ENCODE measurements at regions not wholly inside any gene's neighbourhood (a gene's known extent, or its start where the extent isn't known, plus 50 kb on each side); places are given as distances from the start of the nearest gene placed in this dataset.

DNA sequence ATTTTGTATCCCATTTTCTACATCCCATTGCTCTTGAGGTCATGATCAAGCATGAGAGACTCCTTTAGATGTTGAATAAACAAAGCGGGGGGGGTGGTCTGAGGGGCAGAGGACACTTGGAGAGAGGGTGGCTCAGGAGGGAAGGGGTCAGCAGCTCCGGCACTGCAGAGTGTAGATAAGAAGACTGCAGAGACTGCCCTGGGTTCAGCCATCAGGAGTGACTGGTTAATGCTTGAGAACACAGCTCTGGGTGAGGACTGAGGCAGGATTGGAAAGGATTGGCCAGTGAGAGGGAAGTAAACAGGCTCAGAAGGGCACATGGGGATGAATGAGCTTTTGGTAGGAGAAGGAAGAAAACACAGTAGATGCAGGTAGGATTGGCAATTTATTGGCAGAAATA lies 205.3 kb upstream of the CNR1 start:
- TF ChIP-seq POLR2A (IDR thresholded peaks at IDR 0.05), result no peak
- TF ChIP-seq, protein P1, sequence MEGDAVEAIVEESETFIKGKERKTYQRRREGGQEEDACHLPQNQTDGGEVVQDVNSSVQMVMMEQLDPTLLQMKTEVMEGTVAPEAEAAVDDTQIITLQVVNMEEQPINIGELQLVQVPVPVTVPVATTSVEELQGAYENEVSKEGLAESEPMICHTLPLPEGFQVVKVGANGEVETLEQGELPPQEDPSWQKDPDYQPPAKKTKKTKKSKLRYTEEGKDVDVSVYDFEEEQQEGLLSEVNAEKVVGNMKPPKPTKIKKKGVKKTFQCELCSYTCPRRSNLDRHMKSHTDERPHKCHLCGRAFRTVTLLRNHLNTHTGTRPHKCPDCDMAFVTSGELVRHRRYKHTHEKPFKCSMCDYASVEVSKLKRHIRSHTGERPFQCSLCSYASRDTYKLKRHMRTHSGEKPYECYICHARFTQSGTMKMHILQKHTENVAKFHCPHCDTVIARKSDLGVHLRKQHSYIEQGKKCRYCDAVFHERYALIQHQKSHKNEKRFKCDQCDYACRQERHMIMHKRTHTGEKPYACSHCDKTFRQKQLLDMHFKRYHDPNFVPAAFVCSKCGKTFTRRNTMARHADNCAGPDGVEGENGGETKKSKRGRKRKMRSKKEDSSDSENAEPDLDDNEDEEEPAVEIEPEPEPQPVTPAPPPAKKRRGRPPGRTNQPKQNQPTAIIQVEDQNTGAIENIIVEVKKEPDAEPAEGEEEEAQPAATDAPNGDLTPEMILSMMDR (IDR thresholded peaks at IDR 0.05), result no peak

Measured in thyroid gland (tissue), 4 donors.